ENCODE measurements at regions not wholly inside any gene's neighbourhood (a gene's known extent, or its start where the extent isn't known, plus 50 kb on each side); places are given as distances from the start of the nearest gene placed in this dataset.

DNA sequence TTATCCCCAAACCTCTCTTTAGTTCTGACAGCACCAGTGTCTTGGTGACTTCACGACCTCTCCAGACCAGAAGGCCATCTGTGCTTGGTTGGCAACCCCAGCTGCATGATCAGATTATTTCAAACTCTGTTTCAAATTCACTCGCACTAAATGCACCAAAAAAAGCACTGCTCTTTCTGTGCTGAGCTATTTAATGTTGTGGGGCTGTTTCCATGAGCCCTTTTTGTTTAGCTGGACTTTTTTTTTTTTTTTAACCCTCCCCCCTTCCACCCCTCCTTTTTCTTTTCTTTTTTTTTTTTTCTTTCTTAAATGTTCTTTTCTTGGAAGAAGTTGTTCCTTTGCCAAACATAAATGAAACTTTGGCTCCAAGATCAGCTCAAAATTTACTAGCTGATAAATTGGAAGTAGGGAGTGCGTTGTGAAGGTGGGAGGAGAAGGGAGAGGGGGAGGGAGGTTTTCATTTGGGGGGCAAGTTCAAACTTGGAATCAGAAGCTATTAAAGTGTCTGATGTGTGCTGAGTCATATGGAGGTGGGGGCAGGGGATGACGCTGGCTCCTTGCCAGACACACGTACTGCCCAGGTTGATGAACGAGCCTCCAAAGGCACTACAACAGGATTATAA lies 543.0 kb upstream of the TNP1 start:
- TF ChIP-seq, protein P1, sequence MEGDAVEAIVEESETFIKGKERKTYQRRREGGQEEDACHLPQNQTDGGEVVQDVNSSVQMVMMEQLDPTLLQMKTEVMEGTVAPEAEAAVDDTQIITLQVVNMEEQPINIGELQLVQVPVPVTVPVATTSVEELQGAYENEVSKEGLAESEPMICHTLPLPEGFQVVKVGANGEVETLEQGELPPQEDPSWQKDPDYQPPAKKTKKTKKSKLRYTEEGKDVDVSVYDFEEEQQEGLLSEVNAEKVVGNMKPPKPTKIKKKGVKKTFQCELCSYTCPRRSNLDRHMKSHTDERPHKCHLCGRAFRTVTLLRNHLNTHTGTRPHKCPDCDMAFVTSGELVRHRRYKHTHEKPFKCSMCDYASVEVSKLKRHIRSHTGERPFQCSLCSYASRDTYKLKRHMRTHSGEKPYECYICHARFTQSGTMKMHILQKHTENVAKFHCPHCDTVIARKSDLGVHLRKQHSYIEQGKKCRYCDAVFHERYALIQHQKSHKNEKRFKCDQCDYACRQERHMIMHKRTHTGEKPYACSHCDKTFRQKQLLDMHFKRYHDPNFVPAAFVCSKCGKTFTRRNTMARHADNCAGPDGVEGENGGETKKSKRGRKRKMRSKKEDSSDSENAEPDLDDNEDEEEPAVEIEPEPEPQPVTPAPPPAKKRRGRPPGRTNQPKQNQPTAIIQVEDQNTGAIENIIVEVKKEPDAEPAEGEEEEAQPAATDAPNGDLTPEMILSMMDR (IDR thresholded peaks at IDR 0.05; ENCODE audit: borderline replicate concordance, extremely low read depth, low read length, poor library complexity, severe bottlenecking), result no peak
- no peak for TF ChIP-seq EZH2 (IDR thresholded peaks at IDR 0.05; ENCODE audit: borderline replicate concordance, low read depth, low read length, severe bottlenecking)
